ENCODE measurements at regions not wholly inside any gene's neighbourhood (a gene's known extent, or its start where the extent isn't known, plus 50 kb on each side); places are given as distances from the start of the nearest gene placed in this dataset.

DNA sequence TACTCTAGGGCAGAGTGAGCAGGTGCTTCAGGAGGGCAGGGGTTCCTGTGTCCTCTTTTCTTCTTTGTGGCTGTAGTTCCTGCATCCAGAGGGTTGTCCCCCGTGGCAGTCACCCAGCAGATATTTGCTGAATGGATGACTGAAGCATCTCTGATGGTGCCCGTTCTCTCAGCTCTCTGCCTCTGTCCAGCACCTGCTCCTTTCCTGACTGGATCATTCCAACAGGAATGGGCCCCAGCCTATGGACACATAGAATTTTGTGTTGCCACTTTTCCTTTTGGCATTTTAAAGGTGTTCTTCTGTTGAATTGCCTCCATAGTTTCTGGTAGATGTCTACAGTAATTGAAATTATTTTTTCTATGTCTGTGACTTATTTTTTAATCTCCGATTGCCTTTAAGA lies 372.5 kb upstream of the C1orf174 start:
- Histone ChIP-seq H3K4me2 (ENCODE audit: low read depth, low read length, poor library complexity, severe bottlenecking) (no peak overlapping the region), H3K9ac (ENCODE audit: low read length) (no peak overlapping the region), H3K4me3 (ENCODE audit: insufficient read depth, low read length, poor library complexity, severe bottlenecking) (no peak overlapping the region), H3K79me2 (ENCODE audit: insufficient read depth, low read length) (no peaks in the 10 kb centered on the region), H3F3A (ENCODE audit: insufficient read depth) (no peaks in the 10 kb centered on the region), H4K20me1 (ENCODE audit: low read depth, low read length) (no peaks in the 10 kb centered on the region), H2AFZ (ENCODE audit: low read depth, low read length, severe bottlenecking) (no peak overlapping the region), H3K27me3 (ENCODE audit: low read length) (no peaks in the 10 kb centered on the region), H3K27ac (ENCODE audit: low read depth, low read length) (no peak overlapping the region), H3K9me2 (replicated peaks; ENCODE audit: insufficient read depth, low read length) (no peaks in the 10 kb centered on the region), H3K9me3 (ENCODE audit: insufficient read depth, low read length) (no peaks in the 10 kb centered on the region), H3K36me3 (ENCODE audit: low read length) (no peaks in the 10 kb centered on the region)
- TF ChIP-seq, protein P1, sequence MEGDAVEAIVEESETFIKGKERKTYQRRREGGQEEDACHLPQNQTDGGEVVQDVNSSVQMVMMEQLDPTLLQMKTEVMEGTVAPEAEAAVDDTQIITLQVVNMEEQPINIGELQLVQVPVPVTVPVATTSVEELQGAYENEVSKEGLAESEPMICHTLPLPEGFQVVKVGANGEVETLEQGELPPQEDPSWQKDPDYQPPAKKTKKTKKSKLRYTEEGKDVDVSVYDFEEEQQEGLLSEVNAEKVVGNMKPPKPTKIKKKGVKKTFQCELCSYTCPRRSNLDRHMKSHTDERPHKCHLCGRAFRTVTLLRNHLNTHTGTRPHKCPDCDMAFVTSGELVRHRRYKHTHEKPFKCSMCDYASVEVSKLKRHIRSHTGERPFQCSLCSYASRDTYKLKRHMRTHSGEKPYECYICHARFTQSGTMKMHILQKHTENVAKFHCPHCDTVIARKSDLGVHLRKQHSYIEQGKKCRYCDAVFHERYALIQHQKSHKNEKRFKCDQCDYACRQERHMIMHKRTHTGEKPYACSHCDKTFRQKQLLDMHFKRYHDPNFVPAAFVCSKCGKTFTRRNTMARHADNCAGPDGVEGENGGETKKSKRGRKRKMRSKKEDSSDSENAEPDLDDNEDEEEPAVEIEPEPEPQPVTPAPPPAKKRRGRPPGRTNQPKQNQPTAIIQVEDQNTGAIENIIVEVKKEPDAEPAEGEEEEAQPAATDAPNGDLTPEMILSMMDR (IDR thresholded peaks at IDR 0.05; ENCODE audit: insufficient read depth, low read length, poor library complexity, severe bottlenecking): no peak
- TF ChIP-seq EZH2phosphoT487 (conservative IDR thresholded peaks at IDR 0.05; ENCODE audit: low read length): no peak

DNA sequence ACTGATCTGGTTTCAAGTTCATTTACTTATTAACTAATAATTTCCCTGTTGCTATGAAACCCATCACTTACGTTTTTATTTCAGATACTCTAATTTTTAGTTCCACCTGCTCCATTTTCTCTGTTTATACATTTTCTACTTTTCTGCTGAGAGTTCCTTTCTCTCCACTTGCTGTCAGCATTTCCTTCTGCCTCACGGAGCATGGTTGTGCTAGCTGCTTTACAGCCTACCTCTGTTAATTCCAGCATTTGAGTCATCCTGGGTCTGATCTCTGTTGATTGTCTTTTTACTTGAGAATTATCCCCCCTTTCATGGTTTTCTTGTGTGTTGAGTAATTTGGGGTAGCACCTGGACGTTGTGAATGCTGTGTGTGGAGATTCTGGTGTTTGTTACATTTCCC lies 373.2 kb upstream of the C1orf174 start:
- Histone ChIP-seq H3K4me2 (ENCODE audit: low read depth, low read length, poor library complexity, severe bottlenecking) (no peak overlapping the region), H3K79me2 (ENCODE audit: insufficient read depth, low read length) (no peaks in the 10 kb centered on the region), H3K9me3 (ENCODE audit: insufficient read depth, low read length) (no peaks in the 10 kb centered on the region), H3K36me3 (ENCODE audit: low read length) (no peaks in the 10 kb centered on the region), H3K9me2 (replicated peaks; ENCODE audit: insufficient read depth, low read length) (no peaks in the 10 kb centered on the region), H3K27me3 (ENCODE audit: low read length) (no peaks in the 10 kb centered on the region), H2AFZ (ENCODE audit: low read depth, low read length, severe bottlenecking) (no peak overlapping the region), H4K20me1 (ENCODE audit: low read depth, low read length) (no peaks in the 10 kb centered on the region), H3K4me3 (ENCODE audit: insufficient read depth, low read length, poor library complexity, severe bottlenecking) (no peak overlapping the region), H3K27ac (ENCODE audit: low read depth, low read length) (no peak overlapping the region), H3K9ac (ENCODE audit: low read length) (no peak overlapping the region), H3F3A (ENCODE audit: insufficient read depth) (no peaks in the 10 kb centered on the region)
- TF ChIP-seq, protein P1 (IDR thresholded peaks at IDR 0.05; ENCODE audit: insufficient read depth, low read length, poor library complexity, severe bottlenecking): no peak
- TF ChIP-seq EZH2phosphoT487 (conservative IDR thresholded peaks at IDR 0.05; ENCODE audit: low read length): no peak

DNA sequence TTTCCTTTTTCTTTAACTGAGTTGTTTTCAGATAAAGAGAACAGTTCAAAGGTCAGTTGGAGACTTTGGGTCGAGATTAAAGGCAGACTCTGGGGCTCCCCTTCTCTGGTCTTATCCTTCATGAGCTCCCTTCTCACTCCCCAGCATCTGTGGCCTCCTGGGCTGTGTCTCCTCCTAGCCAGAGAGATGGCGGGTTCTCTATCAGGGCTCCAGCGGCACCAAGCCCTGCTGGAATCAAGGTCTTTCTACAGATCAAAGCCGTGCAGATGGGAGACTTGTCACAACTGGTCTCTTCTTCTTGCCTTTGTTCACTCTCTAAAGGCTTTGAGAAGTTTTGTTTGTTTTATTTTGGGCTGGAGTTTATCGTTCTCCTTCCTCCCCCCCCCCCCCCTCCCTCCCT lies 373.7 kb upstream of the C1orf174 start:
- Histone ChIP-seq H2AFZ (ENCODE audit: low read depth, low read length, severe bottlenecking) (no peak overlapping the region), H3K4me2 (ENCODE audit: low read depth, low read length, poor library complexity, severe bottlenecking) (no peak overlapping the region), H3K27me3 (ENCODE audit: low read length) (no peaks in the 10 kb centered on the region), H3K9me2 (replicated peaks; ENCODE audit: insufficient read depth, low read length) (no peaks in the 10 kb centered on the region), H3K4me3 (ENCODE audit: insufficient read depth, low read length, poor library complexity, severe bottlenecking) (no peak overlapping the region), H3K27ac (ENCODE audit: low read depth, low read length) (no peak overlapping the region), H3K9me3 (ENCODE audit: insufficient read depth, low read length) (no peaks in the 10 kb centered on the region), H3K9ac (ENCODE audit: low read length) (no peak overlapping the region), H3F3A (ENCODE audit: insufficient read depth) (no peaks in the 10 kb centered on the region), H4K20me1 (ENCODE audit: low read depth, low read length) (no peaks in the 10 kb centered on the region), H3K36me3 (ENCODE audit: low read length) (no peaks in the 10 kb centered on the region), H3K79me2 (ENCODE audit: insufficient read depth, low read length) (no peaks in the 10 kb centered on the region)
- no peak for TF ChIP-seq EZH2phosphoT487 (conservative IDR thresholded peaks at IDR 0.05; ENCODE audit: low read length)
- TF ChIP-seq, protein P1 (IDR thresholded peaks at IDR 0.05; ENCODE audit: insufficient read depth, low read length, poor library complexity, severe bottlenecking): no peak
